ENCODE measurements at regions not wholly inside any gene's neighbourhood (a gene's known extent, or its start where the extent isn't known, plus 50 kb on each side); places are given as distances from the start of the nearest gene placed in this dataset.

DNA sequence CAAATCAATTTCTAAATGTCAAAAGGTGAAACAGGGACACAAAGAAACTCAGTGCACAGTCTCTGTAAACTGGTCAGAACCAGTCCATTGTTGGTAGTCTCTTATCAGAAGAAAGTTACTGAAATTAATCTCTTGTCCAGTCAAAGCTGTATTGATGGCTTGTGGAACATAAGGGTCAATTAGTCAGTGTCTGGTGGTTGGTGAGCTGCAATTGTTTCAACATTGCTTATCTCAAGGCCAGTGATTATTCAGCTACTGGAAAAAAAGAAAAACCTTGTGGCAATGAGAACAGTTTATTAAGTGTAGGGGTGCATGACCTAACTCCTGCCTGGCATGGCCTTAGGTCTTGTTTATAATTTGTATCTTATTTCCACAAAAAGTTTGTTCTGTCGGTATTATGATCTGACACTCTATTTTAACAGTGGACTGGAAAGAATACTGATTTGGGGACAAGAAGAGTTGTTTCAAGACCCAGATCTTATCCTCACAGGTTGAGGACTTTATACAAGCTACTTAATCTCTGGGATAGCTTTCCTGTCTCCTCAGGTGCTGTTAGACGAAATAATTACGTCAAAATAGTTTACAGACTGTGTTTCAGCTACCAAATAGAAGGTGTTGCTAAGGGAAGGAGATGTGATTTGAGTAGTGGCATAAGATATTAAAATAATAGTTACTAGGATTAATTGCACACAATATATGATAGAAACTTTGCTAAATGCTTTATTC, 520.0 kb upstream of the IRAK1BP1 start:
- TF ChIP-seq, protein P1, sequence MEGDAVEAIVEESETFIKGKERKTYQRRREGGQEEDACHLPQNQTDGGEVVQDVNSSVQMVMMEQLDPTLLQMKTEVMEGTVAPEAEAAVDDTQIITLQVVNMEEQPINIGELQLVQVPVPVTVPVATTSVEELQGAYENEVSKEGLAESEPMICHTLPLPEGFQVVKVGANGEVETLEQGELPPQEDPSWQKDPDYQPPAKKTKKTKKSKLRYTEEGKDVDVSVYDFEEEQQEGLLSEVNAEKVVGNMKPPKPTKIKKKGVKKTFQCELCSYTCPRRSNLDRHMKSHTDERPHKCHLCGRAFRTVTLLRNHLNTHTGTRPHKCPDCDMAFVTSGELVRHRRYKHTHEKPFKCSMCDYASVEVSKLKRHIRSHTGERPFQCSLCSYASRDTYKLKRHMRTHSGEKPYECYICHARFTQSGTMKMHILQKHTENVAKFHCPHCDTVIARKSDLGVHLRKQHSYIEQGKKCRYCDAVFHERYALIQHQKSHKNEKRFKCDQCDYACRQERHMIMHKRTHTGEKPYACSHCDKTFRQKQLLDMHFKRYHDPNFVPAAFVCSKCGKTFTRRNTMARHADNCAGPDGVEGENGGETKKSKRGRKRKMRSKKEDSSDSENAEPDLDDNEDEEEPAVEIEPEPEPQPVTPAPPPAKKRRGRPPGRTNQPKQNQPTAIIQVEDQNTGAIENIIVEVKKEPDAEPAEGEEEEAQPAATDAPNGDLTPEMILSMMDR (IDR thresholded peaks at IDR 0.05; ENCODE audit: borderline replicate concordance, extremely low read depth, low read length, poor library complexity, severe bottlenecking) = no peak
- no peak for TF ChIP-seq EZH2 (IDR thresholded peaks at IDR 0.05; ENCODE audit: borderline replicate concordance, low read depth, low read length, severe bottlenecking)

Measured in DND-41 (cell line).